Colonic mucosa (tissue), 4 donors: ENCODE measurements at regions not wholly inside any gene's neighbourhood (a gene's known extent, or its start where the extent isn't known, plus 50 kb on each side); places are given as distances from the start of the nearest gene placed in this dataset.

Experiments
- DNase-seq: peaks from one replicate; pipeline ENCODE4 v3.0.0-alpha.2; 2020
- H3K27ac ChIP-seq: fragments of 200-600 bp; one replicate; pipeline ENCODE4 v1.8.0; 2021
- H3K27me3 ChIP-seq: fragments of 200-600 bp; one replicate; pipeline ENCODE4 v1.8.0; 2021
- H3K36me3 ChIP-seq: fragments of 200-600 bp; one replicate; pipeline ENCODE4 v1.8.0; 2021
- H3K4me1 ChIP-seq: fragments of 200-600 bp; one replicate; pipeline ENCODE4 v1.8.0; 2021; ENCODE audit warnings: mild to moderate bottlenecking
- H3K4me3 ChIP-seq: fragments of 200-600 bp; one replicate; pipeline ENCODE4 v1.8.0; 2021
- H3K9ac ChIP-seq, 2 donors: one replicate each; pipeline ENCODE4 v1.7.0; 2013; ENCODE audit warnings: control low read depth in 2 of 2, low read depth in 2 of 2, low read length in 2 of 2
- H3K9me3 ChIP-seq: fragments of 200-600 bp; one replicate; pipeline ENCODE4 v1.8.0; 2021
- CTCF ChIP-seq: fragments of 200-600 bp; IDR thresholded peaks from one replicate; pipeline ENCODE4 v1.8.0; 2022; ENCODE audit warnings: antibody characterized with exemption, mild to moderate bottlenecking
- intact Hi-C: fragments of 100-400 bp; cut with DNase I; formaldehyde crosslinking; loops from one replicate; pipeline ENCODE4 v1.14.1; 2022
- donor health status: healthy.
- donor health status: DM: no; HTN: no; CAD: no.
- donor health status: DM: no; HTN: no; CAD: no.

- Histone ChIP-seq H3K27ac (no peak overlapping the region), H3K36me3 (no peaks in the 10 kb centered on the region), H3K4me1 (no peaks in the 10 kb centered on the region), H3K4me3 (no peak overlapping the region), H3K27me3 (no peaks in the 10 kb centered on the region), H3K9me3 (no peaks in the 10 kb centered on the region), H3K9ac (no peak overlapping the region)
- no peak for TF ChIP-seq CTCF
- intact Hi-C loops: no loop called here
- no peak for DNase-seq
Observed at GRCh38 chr4:174105202-174105601, 178.3 kb downstream of the FBXO8 start.

GRCh38 chr4:174100910-174101309, 182.6 kb downstream of the FBXO8 start:
- Histone ChIP-seq H3K4me1 (no peaks in the 10 kb centered on the region), H3K9ac (no peak overlapping the region), H3K27me3 (no peaks in the 10 kb centered on the region), H3K4me3 (no peak overlapping the region), H3K36me3 (no peaks in the 10 kb centered on the region), H3K9me3 (no peaks in the 10 kb centered on the region), H3K27ac (no peak overlapping the region)
- DNase-seq: no peak
- TF ChIP-seq CTCF: no peak
- intact Hi-C loops: no loop called here

DNA sequence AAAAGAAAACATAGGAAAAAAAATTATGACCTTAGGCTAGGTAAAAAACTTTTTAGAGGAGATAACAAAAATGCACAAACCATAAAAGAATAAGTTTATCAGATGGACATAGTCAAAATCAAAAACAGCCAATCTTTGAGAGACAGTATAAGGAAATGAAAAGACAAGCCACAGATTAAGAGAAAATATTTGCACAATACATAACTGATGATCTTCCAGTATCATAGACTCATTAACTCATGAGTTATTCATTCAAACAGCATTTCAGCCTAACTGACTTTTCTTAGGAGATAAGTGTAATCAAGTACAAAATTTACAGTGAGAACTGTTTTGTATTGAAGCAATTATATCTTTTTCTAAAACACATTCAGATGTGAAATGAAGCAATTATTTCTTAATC, 183.8 kb downstream of the FBXO8 start:
- intact Hi-C loops: no loop called here
- H3K36me3 ChIP-seq: no peaks in the 10 kb centered on the region
- no peak for DNase-seq

DNA sequence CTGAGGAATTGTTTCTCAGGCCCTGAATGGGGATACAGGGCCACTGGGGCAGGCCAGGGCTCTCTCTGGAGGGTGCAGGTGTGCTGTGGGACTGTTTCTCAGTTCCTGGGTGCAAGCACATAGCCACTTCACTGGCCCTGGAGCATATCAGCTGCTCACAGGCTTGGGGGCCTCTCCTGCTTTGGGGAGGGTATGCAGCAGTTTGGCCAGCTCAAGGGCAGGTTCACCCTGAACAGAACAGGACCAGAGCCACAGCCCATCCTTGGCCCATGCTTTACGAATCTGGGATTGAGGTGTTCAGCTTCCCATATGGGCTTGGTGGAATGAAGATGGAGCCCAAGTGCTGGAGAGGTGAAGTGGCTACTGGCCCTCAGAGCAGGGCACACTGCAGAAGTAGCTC, 186.5 kb downstream of the FBXO8 start:
- no peak for TF ChIP-seq CTCF
- no peak overlapping the region for H3K4me3 ChIP-seq
- no peaks in the 10 kb centered on the region for H3K4me1 ChIP-seq
- no peaks in the 10 kb centered on the region for H3K36me3 ChIP-seq
- no peak overlapping the region for H3K27ac ChIP-seq
- no peaks in the 10 kb centered on the region for H3K27me3 ChIP-seq
- no peak for DNase-seq
- intact Hi-C loops: no loop called here
- no peak overlapping the region for H3K9ac ChIP-seq
- H3K9me3 ChIP-seq: no peaks in the 10 kb centered on the region

More for the DNA sequence above, 183.8 kb downstream of the FBXO8 start:
- H3K4me3 ChIP-seq: no peak overlapping the region
- no peak overlapping the region for H3K9ac ChIP-seq
- no peak for TF ChIP-seq CTCF
- no peaks in the 10 kb centered on the region for H3K9me3 ChIP-seq
- no peaks in the 10 kb centered on the region for H3K27me3 ChIP-seq
- H3K4me1 ChIP-seq: no peaks in the 10 kb centered on the region
- no peak overlapping the region for H3K27ac ChIP-seq

- no peak for TF ChIP-seq CTCF
- H3K9ac ChIP-seq: no peak overlapping the region
- no peaks in the 10 kb centered on the region for H3K27me3 ChIP-seq
- no peaks in the 10 kb centered on the region for H3K36me3 ChIP-seq
- no peak for DNase-seq
- no peaks in the 10 kb centered on the region for H3K9me3 ChIP-seq
- intact Hi-C loops: no loop called here
- H3K27ac ChIP-seq: no peak overlapping the region
- no peaks in the 10 kb centered on the region for H3K4me1 ChIP-seq
- H3K4me3 ChIP-seq: no peak overlapping the region
Observed at GRCh38 chr4:174096456-174096855, 187.0 kb downstream of the FBXO8 start.

DNA sequence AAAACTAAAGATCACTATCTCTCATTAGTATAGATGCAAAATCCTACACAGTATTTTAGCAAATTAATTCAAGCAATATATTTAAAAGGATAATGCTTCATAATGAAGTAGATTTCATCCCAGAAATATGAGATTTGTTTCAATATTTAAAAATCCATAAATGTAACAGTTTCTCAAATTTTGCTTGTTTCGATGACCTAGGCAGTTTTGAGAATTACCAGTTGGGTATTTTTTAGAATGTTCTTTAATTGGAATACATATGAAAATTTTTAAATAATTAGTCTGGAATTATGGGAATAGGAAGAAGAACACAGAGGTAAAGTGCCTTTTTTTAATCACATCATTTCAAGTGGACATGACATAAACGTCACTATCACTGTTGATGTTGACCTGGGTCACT, 192.3 kb downstream of the FBXO8 start:
- intact Hi-C loops: no loop called here
- H3K9ac ChIP-seq: no peak overlapping the region
- H3K4me3 ChIP-seq: no peak overlapping the region
- no peaks in the 10 kb centered on the region for H3K27me3 ChIP-seq
- H3K4me1 ChIP-seq: no peaks in the 10 kb centered on the region
- no peak overlapping the region for H3K27ac ChIP-seq
- H3K9me3 ChIP-seq: no peaks in the 10 kb centered on the region
- DNase-seq: no peak
- no peak for TF ChIP-seq CTCF
- no peaks in the 10 kb centered on the region for H3K36me3 ChIP-seq
